HEK293 (cell line): ENCODE measurements at regions not wholly inside any gene's neighbourhood (a gene's known extent, or its start where the extent isn't known, plus 50 kb on each side); places are given as distances from the start of the nearest gene placed in this dataset.

Experiments used
- CTCF ChIA-PET: fragments of 350-600 bp; formaldehyde crosslinking; extraction: SDS; loops from one replicate; lab custom pipeline; 2021; ENCODE audit warnings: antibody characterized with exemption; lab: Yijun Ruan, JAX
- POLR2A ChIA-PET: fragments of 300-600 bp; formaldehyde crosslinking; extraction: SDS; loops from one replicate; lab custom pipeline; 2020; ENCODE audit warnings: antibody characterized with exemption, inconsistent platforms; lab: Yijun Ruan, JAX
- H3K27ac ChIP-seq: fragments of 200-500 bp; sonication (Bioruptor generic); 2 replicates; pipeline ENCODE4 v1.5.1; 2014; ENCODE audit warnings: low read depth, low read length, control low read depth, inconsistent platforms; ENCODE audit errors: extremely low read depth
- H3K36me3 ChIP-seq, 2 experiments: fragments of 200-500 bp in 1 of 2; sonication (Bioruptor generic) in 1 of 2; 1 replicate in 1 of 2; 2 replicates in 1 of 2; pipeline ENCODE4 v1.5.1; 2014 to 2017; ENCODE audit warnings: inconsistent platforms in 2 of 2, low read length in 2 of 2; ENCODE audit not compliant: control insufficient read depth in 2 of 2, insufficient read depth in 1 of 2
- H3K4me1 ChIP-seq: fragments of 200-500 bp; sonication (Bioruptor generic); 2 replicates; pipeline ENCODE4 v1.5.1; 2014; ENCODE audit warnings: mild to moderate bottlenecking, low read length, inconsistent platforms; ENCODE audit not compliant: control insufficient read depth, insufficient read depth
- H3K4me3 ChIP-seq: 2 replicates; pipeline ENCODE4 v1.5.1; 2011; ENCODE audit warnings: low read depth, mild to moderate bottlenecking, control low read depth, low read length, moderate library complexity
- H3K9me3 ChIP-seq: fragments of 200-500 bp; sonication (Bioruptor generic); 2 replicates; pipeline ENCODE4 v1.5.1; 2014; ENCODE audit warnings: low read depth, low read length, inconsistent platforms; ENCODE audit not compliant: control insufficient read depth, insufficient read depth
- GFI1B ChIP-seq: fragments of 450-650 bp; formaldehyde crosslinking; IDR thresholded peaks from 2 replicates; pipeline ENCODE4 v1.5.1; 2016; ENCODE audit warnings: missing biosample characterization, missing genetic modification characterization
- GLIS1 ChIP-seq: fragments of 450-650 bp; formaldehyde crosslinking; IDR thresholded peaks from 2 replicates; pipeline ENCODE4 v1.5.1; 2016; ENCODE audit warnings: missing biosample characterization, missing genetic modification characterization
- KLF10 ChIP-seq: fragments of 450-650 bp; IDR thresholded peaks from 2 replicates; pipeline ENCODE4 v1.5.1; 2018; ENCODE audit warnings: missing biosample characterization, mild to moderate bottlenecking, missing genetic modification characterization
- KLF17 ChIP-seq: fragments of 450-650 bp; formaldehyde crosslinking; IDR thresholded peaks from 2 replicates; pipeline ENCODE4 v1.5.1; 2016; ENCODE audit warnings: missing biosample characterization, missing genetic modification characterization
- KLF8 ChIP-seq: fragments of 450-650 bp; formaldehyde crosslinking; IDR thresholded peaks from 2 replicates; pipeline ENCODE4 v1.5.1; 2016; ENCODE audit warnings: missing biosample characterization, missing genetic modification characterization
- ZBTB8A ChIP-seq: fragments of 450-650 bp; formaldehyde crosslinking; IDR thresholded peaks from 2 replicates; pipeline ENCODE4 v1.5.1; 2016; ENCODE audit warnings: missing biosample characterization, missing genetic modification characterization
- ZNF112 ChIP-seq: fragments of 450-650 bp; formaldehyde crosslinking; IDR thresholded peaks from 2 replicates; pipeline ENCODE4 v1.5.0; 2017; ENCODE audit warnings: missing biosample characterization, missing genetic modification characterization
- ZNF18 ChIP-seq: fragments of 450-650 bp; formaldehyde crosslinking; IDR thresholded peaks from 2 replicates; pipeline ENCODE4 v1.5.1; 2016; ENCODE audit warnings: missing biosample characterization, missing genetic modification characterization
- ZNF280C ChIP-seq: fragments of 450-650 bp; formaldehyde crosslinking; IDR thresholded peaks from 2 replicates; pipeline ENCODE4 v1.5.1; 2016; ENCODE audit warnings: missing biosample characterization, missing genetic modification characterization
- ZNF354C ChIP-seq: fragments of 450-650 bp; formaldehyde crosslinking; IDR thresholded peaks from 2 replicates; pipeline ENCODE4 v1.5.1; 2016; ENCODE audit warnings: missing biosample characterization, missing genetic modification characterization, low read depth, borderline replicate concordance
- ZNF416 ChIP-seq: fragments of 450-650 bp; formaldehyde crosslinking; IDR thresholded peaks from 2 replicates; pipeline ENCODE4 v1.5.1; 2016; ENCODE audit warnings: missing biosample characterization, missing genetic modification characterization
- ZNF473 ChIP-seq: fragments of 450-650 bp; formaldehyde crosslinking; IDR thresholded peaks from 2 replicates; pipeline ENCODE4 v1.5.1; 2017; ENCODE audit warnings: missing biosample characterization, missing genetic modification characterization
- ZNF639 ChIP-seq: fragments of 450-650 bp; formaldehyde crosslinking; IDR thresholded peaks from 2 replicates; pipeline ENCODE4 v1.5.1; 2016; ENCODE audit warnings: missing biosample characterization, missing genetic modification characterization
- ZNF785 ChIP-seq: fragments of 450-650 bp; formaldehyde crosslinking; IDR thresholded peaks from 2 replicates; pipeline ENCODE4 v1.5.1; 2016; ENCODE audit warnings: missing biosample characterization, missing genetic modification characterization
- ZNF837 ChIP-seq: fragments of 450-650 bp; formaldehyde crosslinking; IDR thresholded peaks from 2 replicates; pipeline ENCODE4 v1.5.1; 2016; ENCODE audit warnings: missing biosample characterization, missing genetic modification characterization
- ZSCAN4 ChIP-seq: fragments of 450-650 bp; formaldehyde crosslinking; IDR thresholded peaks from 2 replicates; pipeline ENCODE4 v1.5.1; 2017; ENCODE audit warnings: missing biosample characterization, missing genetic modification characterization
- ZSCAN5A ChIP-seq: fragments of 450-650 bp; formaldehyde crosslinking; IDR thresholded peaks from 2 replicates; pipeline ENCODE4 v1.5.1; 2016; ENCODE audit warnings: missing biosample characterization, missing genetic modification characterization

- TF ChIP-seq ZNF280C (tag by site-specific recombination): no peak
Measured at GRCh38 chrX:97691901-97692455, 808.3 kb downstream of the RPA4 start (continued).

GRCh38 chrX:97692575-97692974, 808.9 kb downstream of the RPA4 start:
- Histone ChIP-seq H3K4me3 (no peak overlapping the region), H3K27ac (no peak overlapping the region), H3K36me3 (no peaks in the 10 kb centered on the region), H3K4me1 (no peaks in the 10 kb centered on the region), H3K9me3 (no peaks in the 10 kb centered on the region; the same call in 1 of the 2 replicates)
- TF ChIP-seq ZNF354C: no peak
- TF ChIP-seq ZNF18: no peak
- TF ChIP-seq ZBTB8A: no peak
- no peak for TF ChIP-seq KLF10 (tag by site-specific recombination)
- TF ChIP-seq ZSCAN5A (tag by site-specific recombination): no peak
- no peak for TF ChIP-seq KLF8 (tag by site-specific recombination)
- no peak for TF ChIP-seq ZNF473 (tag by site-specific recombination)
- no peak for TF ChIP-seq ZNF416 (tag by site-specific recombination)
- TF ChIP-seq GLIS1: no peak
- no peak for TF ChIP-seq ZNF639 (tag by site-specific recombination)
- TF ChIP-seq ZNF112: no peak
- no peak for TF ChIP-seq KLF17 (tag by site-specific recombination)
- TF ChIP-seq ZSCAN4: no peak
- TF ChIP-seq GFI1B (tag by site-specific recombination): no peak
- TF ChIP-seq ZNF837 (tag by site-specific recombination): no peak
- TF ChIP-seq ZNF785 (tag by site-specific recombination): no peak
- CTCF ChIA-PET: no interaction called here
- POLR2A ChIA-PET: no interaction called here
